ENCODE measurements at regions not wholly inside any gene's neighbourhood (a gene's known extent, or its start where the extent isn't known, plus 50 kb on each side); places are given as distances from the start of the nearest gene placed in this dataset.

GRCh38 chr13:72100339-72100738 lies 233.3 kb upstream of the DACH1 start:
- TF ChIP-seq POLR2A (IDR thresholded peaks at IDR 0.05; ENCODE audit: low read length): no peak
- TF ChIP-seq GATA1 (IDR thresholded peaks at IDR 0.05; ENCODE audit: low read depth, low read length): no peak

Data from erythroblast (primary cell).